Upper lobe of left lung (tissue), 4 donors: ENCODE measurements at regions not wholly inside any gene's neighbourhood (a gene's known extent, or its start where the extent isn't known, plus 50 kb on each side); places are given as distances from the start of the nearest gene placed in this dataset.

Source experiments
- POLR2A ChIP-seq, 4 donors: fragments of 450-650 bp; IDR thresholded peaks; one replicate each; pipeline ENCODE4 v1.5.1; 2016 to 2017; ENCODE audit warnings: antibody characterized with exemption in 4 of 4, mild to moderate bottlenecking in 2 of 4
- TF ChIP-seq, protein P1 (sequence below), 6 experiments: fragments of 450-650 bp in 4 of 6; fragments of 200-600 bp in 2 of 6; sonication (generic) in 2 of 6; IDR thresholded peaks; one replicate each; pipeline ENCODE4 v1.5.1; 2016 to 2019; ENCODE audit warnings: antibody characterized with exemption in 6 of 6

DNA sequence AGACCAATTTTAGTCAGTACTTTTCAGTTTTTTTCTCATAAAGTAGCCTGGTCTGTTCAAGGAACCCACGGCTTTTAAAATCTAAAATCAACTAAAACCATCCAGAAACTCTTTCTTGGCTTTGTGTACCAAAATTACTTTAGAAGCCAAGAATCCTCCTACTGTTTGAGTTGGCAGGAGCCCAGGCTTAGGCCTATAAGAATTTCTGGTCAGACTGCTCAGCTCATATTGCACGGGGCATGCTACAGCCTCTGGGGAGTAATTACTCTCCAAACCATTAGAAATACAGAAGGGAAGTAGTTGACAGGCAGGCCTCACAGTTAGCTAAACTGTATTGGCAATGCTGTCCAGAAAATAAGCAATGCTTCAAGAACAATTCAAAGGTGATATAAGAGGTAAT lies 1862.9 kb upstream of the RAG2 start:
- no peak for TF ChIP-seq POLR2A (IDR thresholded peaks at IDR 0.05)
- TF ChIP-seq, protein P1, sequence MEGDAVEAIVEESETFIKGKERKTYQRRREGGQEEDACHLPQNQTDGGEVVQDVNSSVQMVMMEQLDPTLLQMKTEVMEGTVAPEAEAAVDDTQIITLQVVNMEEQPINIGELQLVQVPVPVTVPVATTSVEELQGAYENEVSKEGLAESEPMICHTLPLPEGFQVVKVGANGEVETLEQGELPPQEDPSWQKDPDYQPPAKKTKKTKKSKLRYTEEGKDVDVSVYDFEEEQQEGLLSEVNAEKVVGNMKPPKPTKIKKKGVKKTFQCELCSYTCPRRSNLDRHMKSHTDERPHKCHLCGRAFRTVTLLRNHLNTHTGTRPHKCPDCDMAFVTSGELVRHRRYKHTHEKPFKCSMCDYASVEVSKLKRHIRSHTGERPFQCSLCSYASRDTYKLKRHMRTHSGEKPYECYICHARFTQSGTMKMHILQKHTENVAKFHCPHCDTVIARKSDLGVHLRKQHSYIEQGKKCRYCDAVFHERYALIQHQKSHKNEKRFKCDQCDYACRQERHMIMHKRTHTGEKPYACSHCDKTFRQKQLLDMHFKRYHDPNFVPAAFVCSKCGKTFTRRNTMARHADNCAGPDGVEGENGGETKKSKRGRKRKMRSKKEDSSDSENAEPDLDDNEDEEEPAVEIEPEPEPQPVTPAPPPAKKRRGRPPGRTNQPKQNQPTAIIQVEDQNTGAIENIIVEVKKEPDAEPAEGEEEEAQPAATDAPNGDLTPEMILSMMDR (IDR thresholded peaks at IDR 0.05), result no peak
